HepG2 (cell line): ENCODE measurements at regions not wholly inside any gene's neighbourhood (a gene's known extent, or its start where the extent isn't known, plus 50 kb on each side); places are given as distances from the start of the nearest gene placed in this dataset.

Experiments
- ESRRA ChIP-seq: sonication (generic); formaldehyde crosslinking; IDR thresholded peaks from 2 replicates; pipeline ENCODE4 v1.5.1; 2020; ENCODE audit warnings: mild to moderate bottlenecking, low read depth, missing genetic modification reagents
- FOXK2 ChIP-seq: fragments of 450-650 bp; IDR thresholded peaks from 2 replicates; pipeline ENCODE4 v1.6.1; 2016
- FOXP1 ChIP-seq, 2 experiments: fragments of 450-650 bp in 1 of 2; IDR thresholded peaks; 2 replicates each; pipeline ENCODE4 v1.6.1; 2017 to 2018; ENCODE audit warnings: antibody characterized with exemption in 1 of 2
- HOXA7 ChIP-seq: sonication (generic); formaldehyde crosslinking; IDR thresholded peaks from 2 replicates; pipeline ENCODE4 v1.8.1; 2022; ENCODE audit warnings: mild to moderate bottlenecking, missing genetic modification reagents, moderate library complexity
- JUND ChIP-seq: sonication (generic); formaldehyde crosslinking; IDR thresholded peaks from 2 replicates; pipeline ENCODE4 v1.8.0; 2022; ENCODE audit warnings: mild to moderate bottlenecking, missing genetic modification reagents
- KLF9 ChIP-seq: IDR thresholded peaks from 2 replicates; pipeline ENCODE4 v1.6.1; 2016; ENCODE audit warnings: low read depth
- MYC ChIP-seq: sonication (generic); formaldehyde crosslinking; IDR thresholded peaks from 2 replicates; pipeline ENCODE4 v1.9.0; 2021; ENCODE audit warnings: missing genetic modification reagents, borderline replicate concordance
- NCOA1 ChIP-seq: sonication (generic); formaldehyde crosslinking; IDR thresholded peaks from 2 replicates; pipeline ENCODE4 v1.9.0; 2021; ENCODE audit warnings: missing genetic modification reagents
- POLR2AphosphoS5 ChIP-seq: IDR thresholded peaks from 2 replicates; pipeline ENCODE4 v1.6.1; 2012; ENCODE audit warnings: low read depth, low read length
- SETDB1 ChIP-seq: sonication (generic); formaldehyde crosslinking; IDR thresholded peaks from 2 replicates; pipeline ENCODE4 v1.5.1; 2020; ENCODE audit warnings: missing genetic modification reagents, mild to moderate bottlenecking, borderline replicate concordance
- SMYD3 ChIP-seq: sonication (generic); formaldehyde crosslinking; IDR thresholded peaks from 2 replicates; pipeline ENCODE4 v1.8.1; 2023; ENCODE audit warnings: mild to moderate bottlenecking, missing genetic modification reagents
- SSRP1 ChIP-seq: IDR thresholded peaks from 2 replicates; pipeline ENCODE4 v1.6.1; 2016; ENCODE audit warnings: control low read depth
- STAG1 ChIP-seq: sonication (generic); formaldehyde crosslinking; IDR thresholded peaks from 2 replicates; pipeline ENCODE4 v1.4.0; 2020; ENCODE audit warnings: missing genetic modification reagents
- TARDBP ChIP-seq: sonication (generic); formaldehyde crosslinking; IDR thresholded peaks from 2 replicates; pipeline ENCODE4 v1.8.0; 2022; ENCODE audit warnings: mild to moderate bottlenecking, missing genetic modification reagents
- TBP ChIP-seq: sonication (generic); formaldehyde crosslinking; IDR thresholded peaks from 2 replicates; pipeline ENCODE4 v1.5.0; 2020; ENCODE audit warnings: missing genetic modification reagents
- ZBTB7A ChIP-seq: sonication (generic); formaldehyde crosslinking; IDR thresholded peaks from 2 replicates; pipeline ENCODE4 v1.8.0; 2022; ENCODE audit warnings: mild to moderate bottlenecking, missing genetic modification reagents
- ZNF136 ChIP-seq: sonication (generic); formaldehyde crosslinking; IDR thresholded peaks from 2 replicates; pipeline ENCODE4 v1.8.1; 2022; ENCODE audit warnings: low read depth, mild to moderate bottlenecking, moderate library complexity, missing genetic modification reagents
- ZNF260 ChIP-seq: sonication (generic); formaldehyde crosslinking; IDR thresholded peaks from 2 replicates; pipeline ENCODE4 v1.4.0; 2020; ENCODE audit warnings: missing genetic modification reagents, low read depth, mild to moderate bottlenecking, borderline replicate concordance
- ZNF431 ChIP-seq: sonication (generic); formaldehyde crosslinking; IDR thresholded peaks from 2 replicates; pipeline ENCODE4 v1.9.0; 2022; ENCODE audit warnings: missing genetic modification reagents, low read depth, mild to moderate bottlenecking, borderline replicate concordance
- ZNF580 ChIP-seq: IDR thresholded peaks from 2 replicates; pipeline ENCODE4 v1.6.1; 2016; ENCODE audit warnings: low read depth, borderline replicate concordance
- TF ChIP-seq, protein P1 (sequence below): sonication (generic); formaldehyde crosslinking; IDR thresholded peaks from 2 replicates; pipeline ENCODE4 v1.4.0; 2020; ENCODE audit warnings: missing genetic modification reagents
- TF ChIP-seq, protein P2 (sequence below): sonication (generic); formaldehyde crosslinking; IDR thresholded peaks from 2 replicates; pipeline ENCODE4 v1.4.0; 2020; ENCODE audit warnings: mild to moderate bottlenecking, missing genetic modification reagents
- TF ChIP-seq, protein P3 (sequence below): sonication (generic); formaldehyde crosslinking; IDR thresholded peaks from 2 replicates; pipeline ENCODE4 v1.5.0; 2020; ENCODE audit warnings: missing genetic modification reagents

GRCh38 chr2:200221055-200221955 is 85.2 kb upstream of the SPATS2L start (continued):
- TF ChIP-seq JUND (peak; percentile 73; the same call in 1 of the 2 replicates), KLF9 (CRISPR knock-in tag) (no peak), FOXP1 (IDR thresholded peaks at IDR 0.05) (peak; percentile 34; the same call in 1 of the 2 replicates), FOXP1 (CRISPR knock-in tag; IDR thresholded peaks at IDR 0.05) (peak; percentile 88), SMYD3 (no peak), ZNF136 (CRISPR knock-in tag) (0 out of 2 replicates have a peak, but pooled peaks have one; percentile 50), TBP (CRISPR knock-in tag) (no peak), HOXA7 (CRISPR knock-in tag) (no peak), ZNF431 (CRISPR knock-in tag) (peak; percentile 57; the same call in 1 of the 2 replicates), FOXK2 (peak; percentile 82), ZNF260 (CRISPR knock-in tag) (no peak), SSRP1 (peak; percentile 45; the same call in 1 of the 2 replicates), STAG1 (CRISPR knock-in tag) (peak; percentile 30; the same call in 1 of the 2 replicates), NCOA1 (CRISPR knock-in tag) (peak; percentile 13; the same call in 1 of the 2 replicates), ESRRA (peak; percentile 71; the same call in 1 of the 2 replicates), ZNF580 (peak; percentile 25; the same call in 1 of the 2 replicates), POLR2AphosphoS5 (peak; percentile 78), TARDBP (CRISPR knock-in tag) (peak; percentile 56), MYC (CRISPR knock-in tag) (peak; percentile 72), ZBTB7A (CRISPR knock-in tag) (peak; percentile 62; the same call in 1 of the 2 replicates), SETDB1 (CRISPR knock-in tag) (no peak)
- TF ChIP-seq, protein P1, sequence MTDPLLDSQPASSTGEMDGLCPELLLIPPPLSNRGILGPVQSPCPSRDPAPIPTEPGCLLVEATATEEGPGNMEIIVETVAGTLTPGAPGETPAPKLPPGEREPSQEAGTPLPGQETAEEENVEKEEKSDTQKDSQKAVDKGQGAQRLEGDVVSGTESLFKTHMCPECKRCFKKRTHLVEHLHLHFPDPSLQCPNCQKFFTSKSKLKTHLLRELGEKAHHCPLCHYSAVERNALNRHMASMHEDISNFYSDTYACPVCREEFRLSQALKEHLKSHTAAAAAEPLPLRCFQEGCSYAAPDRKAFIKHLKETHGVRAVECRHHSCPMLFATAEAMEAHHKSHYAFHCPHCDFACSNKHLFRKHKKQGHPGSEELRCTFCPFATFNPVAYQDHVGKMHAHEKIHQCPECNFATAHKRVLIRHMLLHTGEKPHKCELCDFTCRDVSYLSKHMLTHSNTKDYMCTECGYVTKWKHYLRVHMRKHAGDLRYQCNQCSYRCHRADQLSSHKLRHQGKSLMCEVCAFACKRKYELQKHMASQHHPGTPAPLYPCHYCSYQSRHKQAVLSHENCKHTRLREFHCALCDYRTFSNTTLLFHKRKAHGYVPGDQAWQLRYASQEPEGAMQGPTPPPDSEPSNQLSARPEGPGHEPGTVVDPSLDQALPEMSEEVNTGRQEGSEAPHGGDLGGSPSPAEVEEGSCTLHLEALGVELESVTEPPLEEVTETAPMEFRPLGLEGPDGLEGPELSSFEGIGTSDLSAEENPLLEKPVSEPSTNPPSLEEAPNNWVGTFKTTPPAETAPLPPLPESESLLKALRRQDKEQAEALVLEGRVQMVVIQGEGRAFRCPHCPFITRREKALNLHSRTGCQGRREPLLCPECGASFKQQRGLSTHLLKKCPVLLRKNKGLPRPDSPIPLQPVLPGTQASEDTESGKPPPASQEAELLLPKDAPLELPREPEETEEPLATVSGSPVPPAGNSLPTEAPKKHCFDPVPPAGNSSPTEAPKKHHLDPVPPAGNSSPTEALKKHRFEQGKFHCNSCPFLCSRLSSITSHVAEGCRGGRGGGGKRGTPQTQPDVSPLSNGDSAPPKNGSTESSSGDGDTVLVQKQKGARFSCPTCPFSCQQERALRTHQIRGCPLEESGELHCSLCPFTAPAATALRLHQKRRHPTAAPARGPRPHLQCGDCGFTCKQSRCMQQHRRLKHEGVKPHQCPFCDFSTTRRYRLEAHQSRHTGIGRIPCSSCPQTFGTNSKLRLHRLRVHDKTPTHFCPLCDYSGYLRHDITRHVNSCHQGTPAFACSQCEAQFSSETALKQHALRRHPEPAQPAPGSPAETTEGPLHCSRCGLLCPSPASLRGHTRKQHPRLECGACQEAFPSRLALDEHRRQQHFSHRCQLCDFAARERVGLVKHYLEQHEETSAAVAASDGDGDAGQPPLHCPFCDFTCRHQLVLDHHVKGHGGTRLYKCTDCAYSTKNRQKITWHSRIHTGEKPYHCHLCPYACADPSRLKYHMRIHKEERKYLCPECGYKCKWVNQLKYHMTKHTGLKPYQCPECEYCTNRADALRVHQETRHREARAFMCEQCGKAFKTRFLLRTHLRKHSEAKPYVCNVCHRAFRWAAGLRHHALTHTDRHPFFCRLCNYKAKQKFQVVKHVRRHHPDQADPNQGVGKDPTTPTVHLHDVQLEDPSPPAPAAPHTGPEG = peak; percentile 40; the same call in 1 of the 2 replicates
- TF ChIP-seq, protein P2, sequence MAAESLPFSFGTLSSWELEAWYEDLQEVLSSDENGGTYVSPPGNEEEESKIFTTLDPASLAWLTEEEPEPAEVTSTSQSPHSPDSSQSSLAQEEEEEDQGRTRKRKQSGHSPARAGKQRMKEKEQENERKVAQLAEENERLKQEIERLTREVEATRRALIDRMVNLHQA (CRISPR knock-in tag) = peak; percentile 12; the same call in 1 of the 2 replicates
- TF ChIP-seq, protein P3, sequence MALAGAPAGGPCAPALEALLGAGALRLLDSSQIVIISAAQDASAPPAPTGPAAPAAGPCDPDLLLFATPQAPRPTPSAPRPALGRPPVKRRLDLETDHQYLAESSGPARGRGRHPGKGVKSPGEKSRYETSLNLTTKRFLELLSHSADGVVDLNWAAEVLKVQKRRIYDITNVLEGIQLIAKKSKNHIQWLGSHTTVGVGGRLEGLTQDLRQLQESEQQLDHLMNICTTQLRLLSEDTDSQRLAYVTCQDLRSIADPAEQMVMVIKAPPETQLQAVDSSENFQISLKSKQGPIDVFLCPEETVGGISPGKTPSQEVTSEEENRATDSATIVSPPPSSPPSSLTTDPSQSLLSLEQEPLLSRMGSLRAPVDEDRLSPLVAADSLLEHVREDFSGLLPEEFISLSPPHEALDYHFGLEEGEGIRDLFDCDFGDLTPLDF = 0 out of 2 replicates have a peak, but pooled peaks have one; percentile 46
